Stimulated activated CD8-positive, alpha-beta memory T cell treated with anti-CD3 and anti-CD28 coated beads, Interleukin-2, amount 100 ng/mL, for 48 hours (primary cell): ENCODE measurements at regions not wholly inside any gene's neighbourhood (a gene's known extent, or its start where the extent isn't known, plus 50 kb on each side); places are given as distances from the start of the nearest gene placed in this dataset.

Source experiments
- DNase-seq, 2 donors: peaks; one replicate each; pipeline ENCODE4 v3.0.0-alpha.2; 2020; ENCODE audit warnings: low read depth in 2 of 2

GRCh38 chr4:89425023-89425422 is 117.4 kb upstream of the GPRIN3 start:
- DNase-seq = no peak

GRCh38 chr4:89422441-89422990 is 114.9 kb upstream of the GPRIN3 start:
- no peak for DNase-seq

- no peak for DNase-seq
These were observed 112.9 kb upstream of the GPRIN3 start for GRCh38 chr4:89420507-89420906.

GRCh38 chr4:89419111-89419695 is 111.6 kb upstream of the GPRIN3 start:
- no peak for DNase-seq

- DNase-seq = no peak
These were observed 109.4 kb upstream of the GPRIN3 start for GRCh38 chr4:89416960-89417359.

- DNase-seq = no peak
These were observed 105.9 kb upstream of the GPRIN3 start for GRCh38 chr4:89413518-89413917.

- no peak for DNase-seq
These were observed 104.1 kb upstream of the GPRIN3 start for GRCh38 chr4:89411539-89412309.

- no peak for DNase-seq
These were observed 103.1 kb upstream of the GPRIN3 start for GRCh38 chr4:89410687-89411086.

GRCh38 chr4:89404530-89404929 is 96.9 kb upstream of the GPRIN3 start:
- no peak for DNase-seq

- no peak for DNase-seq
These were observed 96.2 kb upstream of the GPRIN3 start for GRCh38 chr4:89403826-89404225.

GRCh38 chr4:89400287-89401035 is 92.9 kb upstream of the GPRIN3 start:
- DNase-seq = no peak

- no peak for DNase-seq
These were observed 91.0 kb upstream of the GPRIN3 start for GRCh38 chr4:89398644-89399043.

GRCh38 chr4:89398146-89398545 is 90.5 kb upstream of the GPRIN3 start:
- DNase-seq = no peak

- no peak for DNase-seq
These were observed 89.8 kb upstream of the GPRIN3 start for GRCh38 chr4:89397441-89397840.

GRCh38 chr4:89382439-89382838 is 74.8 kb upstream of the GPRIN3 start:
- DNase-seq = no peak

- DNase-seq = no peak
These were observed 73.4 kb upstream of the GPRIN3 start for GRCh38 chr4:89380980-89381379.

- DNase-seq = no peak
These were observed 72.0 kb upstream of the GPRIN3 start for GRCh38 chr4:89379511-89380044.

GRCh38 chr4:89373394-89373793 is 65.8 kb upstream of the GPRIN3 start:
- DNase-seq = no peak

GRCh38 chr4:89371614-89372013 is 64.0 kb upstream of the GPRIN3 start:
- no peak for DNase-seq

GRCh38 chr4:89369581-89369980 is 62.0 kb upstream of the GPRIN3 start:
- DNase-seq = no peak

GRCh38 chr4:89368861-89369260 is 61.3 kb upstream of the GPRIN3 start:
- DNase-seq = no peak

GRCh38 chr4:89365776-89366175 is 58.2 kb upstream of the GPRIN3 start:
- no peak for DNase-seq
